PC-3 (cell line): ENCODE measurements at regions not wholly inside any gene's neighbourhood (a gene's known extent, or its start where the extent isn't known, plus 50 kb on each side); places are given as distances from the start of the nearest gene placed in this dataset.

ENCODE experiments used
- CTCF ChIP-seq: fragments of 300-600 bp; sonication (generic); conservative IDR thresholded peaks from 2 replicates; pipeline ENCODE4 v1.5.1; 2017; ENCODE audit warnings: antibody characterized with exemption, low read depth, mild to moderate bottlenecking, low read length
- EZH2 ChIP-seq: fragments of 300-600 bp; sonication (generic); IDR thresholded peaks from one replicate; pipeline ENCODE4 v1.6.1; 2017; ENCODE audit warnings: antibody characterized with exemption, mild to moderate bottlenecking, low read length; ENCODE audit not compliant: unreplicated experiment

GRCh38 chr12:82620917-82621316, 65.8 kb upstream of the TMTC2 start:
- TF ChIP-seq CTCF = no peak
- TF ChIP-seq EZH2 = no peak
